GM23338 (cell line): ENCODE measurements at regions not wholly inside any gene's neighbourhood (a gene's known extent, or its start where the extent isn't known, plus 50 kb on each side); places are given as distances from the start of the nearest gene placed in this dataset.
"Not testable (repeated sequence)": the region's sequence is repeated elsewhere in the genome, so short reads cannot be mapped to it uniquely, and the experiment has no call there.

Source experiments
- ATAC-seq: fragments of 200-7000 bp; cut with Tn5 transposase; 3 replicates; pipeline ENCODE4 v1.9.1; 2020
- DNase-seq: peaks from one replicate; pipeline ENCODE4 v3.0.0-alpha.2; 2015; ENCODE audit warnings: low spot score
- H2AFZ ChIP-seq: fragments of 200-600 bp; sonication (generic); 2 replicates; pipeline ENCODE4 v1.8.0; 2016; ENCODE audit warnings: antibody characterized with exemption, mild to moderate bottlenecking, moderate library complexity
- H3F3A ChIP-seq: fragments of 200-600 bp; sonication (generic); replicated peaks from 2 replicates; pipeline ENCODE4 v1.8.0; 2017; ENCODE audit warnings: antibody characterized with exemption, mixed run types, low read depth
- H3K27ac ChIP-seq: fragments of 200-600 bp; sonication (generic); 2 replicates; pipeline ENCODE4 v1.6.1; 2016; ENCODE audit warnings: low read depth
- H3K27me3 ChIP-seq: fragments of 200-600 bp; sonication (generic); 2 replicates; pipeline ENCODE4 v1.8.0; 2016; ENCODE audit warnings: mild to moderate bottlenecking, mixed run types, moderate library complexity; ENCODE audit not compliant: insufficient read depth
- H3K36me3 ChIP-seq: fragments of 200-600 bp; sonication (generic); 2 replicates; pipeline ENCODE4 v1.8.0; 2016; ENCODE audit warnings: mild to moderate bottlenecking; ENCODE audit not compliant: insufficient read depth
- H3K4me1 ChIP-seq: fragments of 200-600 bp; sonication (generic); 2 replicates; pipeline ENCODE4 v1.8.0; 2016; ENCODE audit warnings: mild to moderate bottlenecking, moderate library complexity; ENCODE audit not compliant: insufficient read depth
- H3K4me2 ChIP-seq: fragments of 200-600 bp; sonication (generic); 2 replicates; pipeline ENCODE4 v1.7.1; 2017; ENCODE audit warnings: mixed run types
- H3K4me3 ChIP-seq: fragments of 200-600 bp; sonication (generic); 2 replicates; pipeline ENCODE4 v1.6.1; 2016; ENCODE audit warnings: mixed run types
- H3K79me2 ChIP-seq: fragments of 200-600 bp; sonication (generic); replicated peaks from 2 replicates; pipeline ENCODE4 v1.8.0; 2017; ENCODE audit warnings: mild to moderate bottlenecking; ENCODE audit not compliant: insufficient read depth
- H3K9me2 ChIP-seq: fragments of 200-600 bp; sonication (generic); 2 replicates; pipeline ENCODE4 v1.8.0; 2017; ENCODE audit not compliant: insufficient read depth
- H4K20me1 ChIP-seq: fragments of 200-600 bp; sonication (generic); replicated peaks from 2 replicates; pipeline ENCODE4 v1.8.0; 2017; ENCODE audit warnings: mild to moderate bottlenecking; ENCODE audit not compliant: insufficient read depth
- H3K27ac Mint-ChIP-seq: 2 replicates; pipeline ENCODE4 v1.8.0; 2020; ENCODE audit warnings: inconsistent platforms, mild to moderate bottlenecking, moderate library complexity, mixed read lengths
- H3K27me3 Mint-ChIP-seq: 3 replicates; pipeline ENCODE4 v1.8.0; 2022; ENCODE audit warnings: low read depth, mild to moderate bottlenecking, moderate library complexity, mixed read lengths, inconsistent platforms; ENCODE audit not compliant: insufficient read depth, poor library complexity
- H3K36me3 Mint-ChIP-seq: 3 replicates; pipeline ENCODE4 v1.8.0; 2021; ENCODE audit warnings: low read depth, mild to moderate bottlenecking, inconsistent platforms, moderate library complexity, mixed read lengths
- H3K4me1 Mint-ChIP-seq: 3 replicates; pipeline ENCODE4 v1.8.0; 2020; ENCODE audit warnings: mild to moderate bottlenecking, inconsistent platforms, mixed read lengths
- H3K4me3 Mint-ChIP-seq: 3 replicates; pipeline ENCODE4 v1.8.0; 2021; ENCODE audit warnings: moderate library complexity, mild to moderate bottlenecking, inconsistent platforms, mixed read lengths
- H3K9me3 Mint-ChIP-seq: 3 replicates; pipeline ENCODE4 v1.8.0; 2020; ENCODE audit warnings: moderate library complexity, mild to moderate bottlenecking, inconsistent platforms, mixed read lengths
- ETS1 ChIP-seq: IDR thresholded peaks from 2 replicates; pipeline ENCODE4 v1.6.1; 2016; ENCODE audit warnings: antibody characterized with exemption
- EZH2phosphoT487 ChIP-seq: fragments of 200-600 bp; sonication (generic); IDR thresholded peaks from one replicate; pipeline ENCODE4 v1.8.1; 2018; ENCODE audit warnings: antibody characterized with exemption; ENCODE audit not compliant: unreplicated experiment
- NANOG ChIP-seq: IDR thresholded peaks from 2 replicates; pipeline ENCODE4 v1.6.1; 2016; ENCODE audit warnings: antibody characterized with exemption, borderline replicate concordance
- POLR2AphosphoS5 ChIP-seq: IDR thresholded peaks from 2 replicates; pipeline ENCODE4 v1.6.1; 2016; ENCODE audit warnings: antibody characterized with exemption, low read depth
- ZNF114 ChIP-seq: fragments of 250-450 bp; sonication (Bioruptor Pico); IDR thresholded peaks from 2 replicates; pipeline ENCODE4 v1.5.0; 2020; ENCODE audit warnings: mild to moderate bottlenecking, moderate library complexity
- ZNF331 ChIP-seq: fragments of 250-450 bp; sonication (Bioruptor Pico); IDR thresholded peaks from 2 replicates; pipeline ENCODE4 v1.5.0; 2020; ENCODE audit warnings: low read depth, mild to moderate bottlenecking, moderate library complexity
- ZNF462 ChIP-seq: fragments of 250-450 bp; sonication (Bioruptor Pico); IDR thresholded peaks from 2 replicates; pipeline ENCODE4 v1.5.0; 2020; ENCODE audit warnings: mild to moderate bottlenecking, moderate library complexity

GRCh38 chr4:128751354-128751753, 58.1 kb upstream of the JADE1 start:
- H3K79me2 ChIP-seq, result no peaks in the 10 kb centered on the region
- no peaks in the 10 kb centered on the region for H4K20me1 ChIP-seq
- no peaks in the 10 kb centered on the region for H3K36me3 ChIP-seq
- no peak overlapping the region for H3K4me3 Mint-ChIP-seq
- no peaks in the 10 kb centered on the region for H3K9me2 ChIP-seq
- H3K27ac Mint-ChIP-seq, result peak overlapping the region; percentile 80; the same call in 1 of the 2 replicates
- 0 out of 2 replicates have a peak, but pooled peaks cover 2% of the 10 kb centered on the region for H3F3A ChIP-seq
- peaks cover 5% of the 10 kb centered on the region; the same call in 1 of the 3 replicates for H3K4me1 Mint-ChIP-seq
- no peak for DNase-seq
- H3K36me3 Mint-ChIP-seq, result no peaks in the 10 kb centered on the region
- peak overlapping the region; percentile 5; the same call in 1 of the 2 replicates for H2AFZ ChIP-seq
- H3K27me3 ChIP-seq, result no peaks in the 10 kb centered on the region
- peaks cover 3% of the 10 kb centered on the region for H3K27me3 Mint-ChIP-seq
- TF ChIP-seq EZH2phosphoT487, result no peak
- H3K4me1 ChIP-seq, result 0 out of 2 replicates have a peak, but pooled peaks cover 3% of the 10 kb centered on the region
- no peak overlapping the region for H3K4me2 ChIP-seq
- no peak for ATAC-seq
- no peak overlapping the region for H3K4me3 ChIP-seq
- H3K9me3 Mint-ChIP-seq, result no peaks in the 10 kb centered on the region
- H3K27ac ChIP-seq, result no peak overlapping the region

GRCh38 chr4:128741748-128742147, 67.8 kb upstream of the JADE1 start:
- not testable (repeated sequence) for H4K20me1 ChIP-seq, H3K27me3 Mint-ChIP-seq, H3K79me2 ChIP-seq, H3F3A ChIP-seq, H3K36me3 Mint-ChIP-seq, H3K27ac Mint-ChIP-seq, H2AFZ ChIP-seq, H3K36me3 ChIP-seq, H3K9me2 ChIP-seq, ATAC-seq, DNase-seq, H3K27ac ChIP-seq, H3K4me3 ChIP-seq, H3K4me2 ChIP-seq, H3K4me1 ChIP-seq, H3K27me3 ChIP-seq, H3K4me1 Mint-ChIP-seq, H3K4me3 Mint-ChIP-seq
- H3K9me3 Mint-ChIP-seq, result peaks cover 14% of the 10 kb centered on the region

- no peak overlapping the region for H3K4me3 ChIP-seq
- H3F3A ChIP-seq, result no peaks in the 10 kb centered on the region
- DNase-seq, result peak; percentile 69
- peak overlapping the region; percentile 58; the same call in 1 of the 2 replicates for H3K27ac Mint-ChIP-seq
- ATAC-seq, result no peak
- no peak overlapping the region for H3K4me3 Mint-ChIP-seq
- H2AFZ ChIP-seq, result peak overlapping the region; percentile 87
- H3K79me2 ChIP-seq, result no peaks in the 10 kb centered on the region
- H3K36me3 Mint-ChIP-seq, result peaks cover 5% of the 10 kb centered on the region; the same call in 2 of the 3 replicates
- H3K36me3 ChIP-seq, result no peaks in the 10 kb centered on the region
- peaks cover 13% of the 10 kb centered on the region for H3K9me3 Mint-ChIP-seq
- H3K27ac ChIP-seq, result peak overlapping the region; percentile 62
- no peaks in the 10 kb centered on the region for H4K20me1 ChIP-seq
- no peaks in the 10 kb centered on the region for H3K9me2 ChIP-seq
- H3K27me3 Mint-ChIP-seq, result peaks cover 6% of the 10 kb centered on the region
- no peaks in the 10 kb centered on the region for H3K27me3 ChIP-seq
- no peak overlapping the region for H3K4me2 ChIP-seq
- peaks cover 23% of the 10 kb centered on the region for H3K4me1 ChIP-seq
- H3K4me1 Mint-ChIP-seq, result peaks cover 16% of the 10 kb centered on the region
- TF ChIP-seq POLR2AphosphoS5 (no peak), ZNF331 (CRISPR knock-in tag) (no peak), NANOG (no peak), ETS1 (0 out of 2 replicates have a peak, but pooled peaks have one; percentile 31), ZNF462 (CRISPR knock-in tag) (no peak), ZNF114 (CRISPR knock-in tag) (no peak), EZH2phosphoT487 (no peak)
Observed at GRCh38 chr4:128737098-128737513, 72.4 kb upstream of the JADE1 start.
